NT2/D1 (cell line): ENCODE measurements at regions not wholly inside any gene's neighbourhood (a gene's known extent, or its start where the extent isn't known, plus 50 kb on each side); places are given as distances from the start of the nearest gene placed in this dataset.

Source experiments
- DNase-seq: peaks from one replicate; pipeline ENCODE4 v3.0.0-alpha.2; 2011; ENCODE audit warnings: low read depth, low spot score
- H3K27me3 ChIP-seq: 2 replicates; pipeline ENCODE4 v1.6.0; 2011; ENCODE audit warnings: mild to moderate bottlenecking; ENCODE audit not compliant: insufficient read length, insufficient read depth
- H3K36me3 ChIP-seq: 2 replicates; pipeline ENCODE4 v1.6.1; 2011; ENCODE audit warnings: mild to moderate bottlenecking, low read length, mixed read lengths; ENCODE audit not compliant: insufficient read depth, insufficient read length
- H3K4me1 ChIP-seq: 2 replicates; pipeline ENCODE4 v1.5.1; 2011; ENCODE audit not compliant: insufficient read depth, insufficient read length
- H3K4me3 ChIP-seq: 2 replicates; pipeline ENCODE4 v1.5.1; 2011; ENCODE audit warnings: low read depth; ENCODE audit not compliant: insufficient read length
- H3K9ac ChIP-seq: 2 replicates; pipeline ENCODE4 v1.6.0; 2011; ENCODE audit warnings: low read depth; ENCODE audit not compliant: insufficient read length
- H3K9me3 ChIP-seq: 2 replicates; pipeline ENCODE4 v1.5.1; 2011; ENCODE audit warnings: mild to moderate bottlenecking, low read length; ENCODE audit not compliant: insufficient read depth
- SUZ12 ChIP-seq: IDR thresholded peaks from 2 replicates; pipeline ENCODE4 v1.6.1; 2011; ENCODE audit not compliant: insufficient read length, insufficient read depth; ENCODE audit errors: extremely low read depth
- YY1 ChIP-seq: IDR thresholded peaks from 2 replicates; pipeline ENCODE4 v1.6.1; 2011; ENCODE audit not compliant: insufficient read length, insufficient read depth
- ZNF274 ChIP-seq: IDR thresholded peaks from 2 replicates; pipeline ENCODE4 v1.6.1; 2011; ENCODE audit warnings: mild to moderate bottlenecking, low read depth, low read length

- H3K36me3 ChIP-seq: no peaks in the 10 kb centered on the region
- no peak for DNase-seq
- H3K9ac ChIP-seq: no peak overlapping the region
- H3K4me3 ChIP-seq: no peak overlapping the region
- no peaks in the 10 kb centered on the region for H3K9me3 ChIP-seq
- TF ChIP-seq SUZ12: no peak
- no peak for TF ChIP-seq YY1
- TF ChIP-seq ZNF274: no peak
- H3K27me3 ChIP-seq: no peaks in the 10 kb centered on the region
- no peaks in the 10 kb centered on the region for H3K4me1 ChIP-seq
Observed at GRCh38 chr20:10946124-10946880, 272.5 kb upstream of the JAG1 start.

- TF ChIP-seq YY1: no peak
- no peak for TF ChIP-seq ZNF274
- TF ChIP-seq SUZ12: no peak
Observed at GRCh38 chr20:10947726-10948125, 273.9 kb upstream of the JAG1 start.

GRCh38 chr20:10949930-10950783, 276.4 kb upstream of the JAG1 start:
- no peaks in the 10 kb centered on the region for H3K27me3 ChIP-seq
- H3K36me3 ChIP-seq: no peaks in the 10 kb centered on the region
- H3K9ac ChIP-seq: no peak overlapping the region
- H3K9me3 ChIP-seq: no peaks in the 10 kb centered on the region
- no peaks in the 10 kb centered on the region for H3K4me1 ChIP-seq
- H3K4me3 ChIP-seq: no peak overlapping the region
- no peak for DNase-seq
- TF ChIP-seq ZNF274 (no peak), SUZ12 (no peak), YY1 (no peak)

More at GRCh38 chr20:10947726-10948125, 273.9 kb upstream of the JAG1 start:
- Histone ChIP-seq H3K9ac (no peak overlapping the region), H3K27me3 (no peaks in the 10 kb centered on the region), H3K36me3 (no peaks in the 10 kb centered on the region), H3K4me3 (no peak overlapping the region), H3K9me3 (no peaks in the 10 kb centered on the region), H3K4me1 (no peaks in the 10 kb centered on the region)
- no peak for DNase-seq

- Histone ChIP-seq H3K36me3 (no peaks in the 10 kb centered on the region), H3K4me1 (no peaks in the 10 kb centered on the region), H3K4me3 (no peak overlapping the region), H3K27me3 (no peaks in the 10 kb centered on the region), H3K9me3 (no peaks in the 10 kb centered on the region), H3K9ac (no peak overlapping the region)
- no peak for DNase-seq
- no peak for TF ChIP-seq ZNF274
- TF ChIP-seq SUZ12: no peak
- TF ChIP-seq YY1: no peak
Observed at GRCh38 chr20:10951216-10951615, 277.4 kb upstream of the JAG1 start.

GRCh38 chr20:10951904-10952303, 278.1 kb upstream of the JAG1 start:
- Histone ChIP-seq H3K9me3 (no peaks in the 10 kb centered on the region), H3K9ac (no peak overlapping the region), H3K27me3 (no peaks in the 10 kb centered on the region), H3K36me3 (no peaks in the 10 kb centered on the region), H3K4me3 (no peak overlapping the region), H3K4me1 (no peaks in the 10 kb centered on the region)
- DNase-seq: no peak
- no peak for TF ChIP-seq SUZ12
- TF ChIP-seq YY1: no peak
- TF ChIP-seq ZNF274: no peak

GRCh38 chr20:10953437-10953836, 279.6 kb upstream of the JAG1 start:
- H3K36me3 ChIP-seq: no peaks in the 10 kb centered on the region
- TF ChIP-seq ZNF274 (no peak), SUZ12 (no peak), YY1 (no peak)
- DNase-seq: no peak
- no peaks in the 10 kb centered on the region for H3K9me3 ChIP-seq
- no peaks in the 10 kb centered on the region for H3K4me1 ChIP-seq
- no peak overlapping the region for H3K9ac ChIP-seq
- H3K4me3 ChIP-seq: no peak overlapping the region
- no peaks in the 10 kb centered on the region for H3K27me3 ChIP-seq
